ENCODE measurements at regions not wholly inside any gene's neighbourhood (a gene's known extent, or its start where the extent isn't known, plus 50 kb on each side); places are given as distances from the start of the nearest gene placed in this dataset.
"Not testable (repeated sequence)": the region's sequence is repeated elsewhere in the genome, so short reads cannot be mapped to it uniquely, and the experiment has no call there.

- H3K9me3 ChIP-seq (ENCODE audit: low read length); H3K4me1 ChIP-seq (ENCODE audit: insufficient read depth, low read length); POLR2A ChIA-PET; H3K4me3 ChIP-seq (ENCODE audit: low read length); H3K27ac ChIP-seq (ENCODE audit: low read depth, low read length); H3K27ac Mint-ChIP-seq; H3K27me3 Mint-ChIP-seq; H3K4me1 Mint-ChIP-seq; DNase-seq; H3K36me3 ChIP-seq (ENCODE audit: insufficient read depth, low read length); H3K36me3 Mint-ChIP-seq; H3K4me3 Mint-ChIP-seq; H3K27me3 ChIP-seq (ENCODE audit: insufficient read depth, low read length, poor library complexity, severe bottlenecking); CTCF ChIA-PET; H3K9me3 Mint-ChIP-seq: not testable (repeated sequence)
Measured at GRCh38 chr1:120288814-120289600, 112.7 kb upstream of the SEC22B start.

- H3K27me3 Mint-ChIP-seq; POLR2A ChIA-PET; H3K9me3 Mint-ChIP-seq; H3K36me3 Mint-ChIP-seq; H3K4me1 Mint-ChIP-seq; H3K27ac ChIP-seq (ENCODE audit: low read depth, low read length); H3K4me3 ChIP-seq (ENCODE audit: low read length); H3K27me3 ChIP-seq (ENCODE audit: insufficient read depth, low read length, poor library complexity, severe bottlenecking); H3K4me3 Mint-ChIP-seq; H3K9me3 ChIP-seq (ENCODE audit: low read length); H3K4me1 ChIP-seq (ENCODE audit: insufficient read depth, low read length); CTCF ChIA-PET; H3K36me3 ChIP-seq (ENCODE audit: insufficient read depth, low read length); DNase-seq; H3K27ac Mint-ChIP-seq: not testable (repeated sequence)
Measured at GRCh38 chr1:120288167-120288566, 111.8 kb upstream of the SEC22B start.

GRCh38 chr1:120282744-120283464, 106.6 kb upstream of the SEC22B start:
- H3K4me3 Mint-ChIP-seq; H3K36me3 Mint-ChIP-seq; H3K4me1 Mint-ChIP-seq; H3K9me3 ChIP-seq (ENCODE audit: low read length); H3K27ac Mint-ChIP-seq; CTCF ChIA-PET; H3K4me1 ChIP-seq (ENCODE audit: insufficient read depth, low read length); POLR2A ChIA-PET; H3K9me3 Mint-ChIP-seq; H3K27me3 ChIP-seq (ENCODE audit: insufficient read depth, low read length, poor library complexity, severe bottlenecking); H3K36me3 ChIP-seq (ENCODE audit: insufficient read depth, low read length); DNase-seq; H3K27me3 Mint-ChIP-seq; H3K27ac ChIP-seq (ENCODE audit: low read depth, low read length); H3K4me3 ChIP-seq (ENCODE audit: low read length): not testable (repeated sequence)

GRCh38 chr1:120278259-120278610, 101.9 kb upstream of the SEC22B start:
- H3K36me3 ChIP-seq (ENCODE audit: insufficient read depth, low read length); H3K4me1 ChIP-seq (ENCODE audit: insufficient read depth, low read length); H3K27ac Mint-ChIP-seq; H3K9me3 Mint-ChIP-seq; H3K27me3 ChIP-seq (ENCODE audit: insufficient read depth, low read length, poor library complexity, severe bottlenecking); DNase-seq; H3K9me3 ChIP-seq (ENCODE audit: low read length); POLR2A ChIA-PET; H3K4me1 Mint-ChIP-seq; CTCF ChIA-PET; H3K4me3 Mint-ChIP-seq; H3K27ac ChIP-seq (ENCODE audit: low read depth, low read length); H3K4me3 ChIP-seq (ENCODE audit: low read length); H3K27me3 Mint-ChIP-seq; H3K36me3 Mint-ChIP-seq: not testable (repeated sequence)

DNA sequence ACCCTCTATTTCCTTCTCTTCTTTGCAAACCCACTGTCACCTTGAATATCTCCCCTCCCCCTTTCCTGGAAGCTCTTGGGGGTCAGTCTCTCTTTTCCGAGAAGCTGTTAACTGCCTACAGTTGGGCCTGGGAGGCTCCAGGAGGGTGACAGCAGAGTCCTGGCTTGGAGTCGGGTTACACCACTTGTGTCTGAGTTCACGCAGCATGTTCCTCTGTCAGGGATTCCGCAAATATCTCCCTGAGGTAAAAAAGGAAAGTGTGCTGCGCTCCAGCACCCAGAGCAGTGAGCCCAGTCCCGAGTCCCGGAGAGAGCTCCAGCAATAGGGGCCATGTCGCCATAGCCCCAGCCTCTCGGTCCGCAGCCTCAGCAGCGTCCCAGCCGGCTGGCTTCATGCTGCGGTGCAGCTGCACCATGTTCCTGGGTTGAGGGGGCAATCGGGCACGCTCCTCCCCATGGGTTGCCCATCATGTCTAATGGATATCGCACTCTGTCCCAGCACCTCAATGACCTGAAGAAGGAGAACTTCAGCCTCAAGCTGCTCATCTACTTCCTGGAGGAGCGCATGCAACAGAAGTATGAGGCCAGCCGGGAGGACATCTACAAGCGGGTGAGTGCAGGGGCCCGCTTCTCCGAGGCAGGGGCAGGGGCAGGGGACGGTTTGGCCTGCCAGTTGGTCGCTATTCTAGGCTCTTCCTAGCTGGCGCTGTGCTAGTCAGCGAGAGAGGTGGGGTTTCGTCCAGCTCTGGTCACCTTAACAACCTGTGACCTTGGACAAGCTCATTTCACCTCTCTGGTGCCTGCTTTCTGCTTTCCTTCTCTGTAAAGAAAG, 101.3 kb upstream of the SEC22B start:
- DNase-seq; H3K27ac Mint-ChIP-seq; H3K36me3 Mint-ChIP-seq; H3K27ac ChIP-seq (ENCODE audit: low read depth, low read length); H3K4me1 ChIP-seq (ENCODE audit: insufficient read depth, low read length); H3K27me3 ChIP-seq (ENCODE audit: insufficient read depth, low read length, poor library complexity, severe bottlenecking); H3K9me3 ChIP-seq (ENCODE audit: low read length); H3K36me3 ChIP-seq (ENCODE audit: insufficient read depth, low read length); H3K4me3 Mint-ChIP-seq; H3K4me1 Mint-ChIP-seq; POLR2A ChIA-PET; H3K27me3 Mint-ChIP-seq; CTCF ChIA-PET; H3K9me3 Mint-ChIP-seq; H3K4me3 ChIP-seq (ENCODE audit: low read length): not testable (repeated sequence)

GRCh38 chr1:120276710-120277109, 100.4 kb upstream of the SEC22B start:
- H3K4me3 ChIP-seq (ENCODE audit: low read length); H3K36me3 ChIP-seq (ENCODE audit: insufficient read depth, low read length); H3K9me3 Mint-ChIP-seq; H3K27me3 Mint-ChIP-seq; H3K27ac ChIP-seq (ENCODE audit: low read depth, low read length); H3K4me1 Mint-ChIP-seq; H3K27ac Mint-ChIP-seq; POLR2A ChIA-PET; H3K4me1 ChIP-seq (ENCODE audit: insufficient read depth, low read length); DNase-seq; H3K9me3 ChIP-seq (ENCODE audit: low read length); CTCF ChIA-PET; H3K27me3 ChIP-seq (ENCODE audit: insufficient read depth, low read length, poor library complexity, severe bottlenecking); H3K4me3 Mint-ChIP-seq; H3K36me3 Mint-ChIP-seq: not testable (repeated sequence)

- H3K27me3 ChIP-seq (ENCODE audit: insufficient read depth, low read length, poor library complexity, severe bottlenecking); H3K27ac Mint-ChIP-seq; H3K9me3 Mint-ChIP-seq; H3K36me3 Mint-ChIP-seq; H3K4me1 Mint-ChIP-seq; POLR2A ChIA-PET; DNase-seq; H3K4me1 ChIP-seq (ENCODE audit: insufficient read depth, low read length); H3K27ac ChIP-seq (ENCODE audit: low read depth, low read length); H3K4me3 Mint-ChIP-seq; H3K36me3 ChIP-seq (ENCODE audit: insufficient read depth, low read length); H3K4me3 ChIP-seq (ENCODE audit: low read length); CTCF ChIA-PET; H3K9me3 ChIP-seq (ENCODE audit: low read length); H3K27me3 Mint-ChIP-seq: not testable (repeated sequence)
Measured at GRCh38 chr1:120274438-120274837, 98.1 kb upstream of the SEC22B start.

DNA sequence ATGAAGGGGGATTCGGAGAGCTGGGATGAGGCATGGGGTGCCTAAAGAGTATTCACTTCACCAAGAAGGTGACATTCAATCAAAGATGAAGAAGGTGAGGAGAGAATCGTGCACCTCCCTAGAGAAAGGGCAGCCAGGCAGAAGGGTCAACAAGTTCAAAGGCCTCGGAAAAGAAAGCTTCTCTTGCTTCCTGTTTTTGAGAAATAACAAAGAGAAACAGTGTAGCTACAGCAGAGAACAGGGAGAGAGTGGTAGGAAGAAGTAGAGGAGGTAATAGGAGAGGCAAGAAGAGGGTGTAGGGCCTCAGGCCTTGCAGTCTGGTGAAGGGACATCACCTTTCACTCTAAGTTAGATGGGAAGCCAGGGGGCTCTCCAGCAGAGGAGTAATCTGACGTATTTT, 97.0 kb upstream of the SEC22B start:
- H3K4me3 ChIP-seq (ENCODE audit: low read length); POLR2A ChIA-PET; H3K4me1 ChIP-seq (ENCODE audit: insufficient read depth, low read length); H3K36me3 Mint-ChIP-seq; H3K27me3 Mint-ChIP-seq; H3K9me3 Mint-ChIP-seq; CTCF ChIA-PET; H3K27me3 ChIP-seq (ENCODE audit: insufficient read depth, low read length, poor library complexity, severe bottlenecking); H3K9me3 ChIP-seq (ENCODE audit: low read length); H3K36me3 ChIP-seq (ENCODE audit: insufficient read depth, low read length); H3K4me3 Mint-ChIP-seq; H3K27ac ChIP-seq (ENCODE audit: low read depth, low read length); DNase-seq; H3K27ac Mint-ChIP-seq; H3K4me1 Mint-ChIP-seq: not testable (repeated sequence)
